ENCODE measurements at regions not wholly inside any gene's neighbourhood (a gene's known extent, or its start where the extent isn't known, plus 50 kb on each side); places are given as distances from the start of the nearest gene placed in this dataset.

DNA sequence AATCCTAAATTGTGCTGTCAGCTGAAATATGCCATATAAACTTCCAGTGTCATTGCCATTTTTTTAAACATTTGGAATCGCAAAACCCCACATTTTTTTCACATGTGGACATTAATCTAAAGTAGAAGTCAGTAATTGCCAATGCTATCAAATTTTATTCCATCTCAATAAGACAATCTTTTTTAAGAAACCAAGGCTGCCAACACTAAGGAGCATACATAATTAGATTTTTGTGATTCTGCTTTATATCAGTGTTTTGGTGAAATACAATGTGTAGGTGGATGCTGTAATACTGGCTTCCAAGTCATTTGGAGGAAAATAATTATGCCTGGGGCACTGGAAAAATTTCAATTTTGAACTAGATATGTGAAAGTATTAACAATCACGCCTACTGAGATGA lies 256.7 kb downstream of the ZPLD1 start:
- H3K4me3 ChIP-seq (ENCODE audit: control insufficient read depth in 2 of 3, extremely low read depth in 1 of 3, insufficient read depth in 2 of 3, low read depth in 1 of 3, low read length in 3 of 3), result no peak overlapping the region
- H2AFZ ChIP-seq (ENCODE audit: control insufficient read depth, low read length), result no peak overlapping the region
- DNase-seq (ENCODE audit: low read depth, low spot score), result no peak
- no peak overlapping the region for H3K4me2 ChIP-seq (ENCODE audit: control insufficient read depth, extremely low read depth, insufficient read depth, low read depth, low read length)
- H3K27ac ChIP-seq (ENCODE audit: control insufficient read depth, insufficient read depth, low read length), result no peak overlapping the region
- H3K27me3 ChIP-seq (ENCODE audit: control insufficient read depth, extremely low read depth, insufficient read depth, low read length), result no peaks in the 10 kb centered on the region
- H3K4me1 ChIP-seq (ENCODE audit: control insufficient read depth, extremely low read depth, insufficient read depth, low read length), result no peaks in the 10 kb centered on the region
- dilution Hi-C loops (cut with MboI; ENCODE audit: extremely low pct_ligation_motif_present, low sequenced_read_pairs), result no loop called here
- H3K79me2 ChIP-seq (ENCODE audit: control insufficient read depth, insufficient read depth, low read length), result no peaks in the 10 kb centered on the region
- TF ChIP-seq EZH2 (IDR thresholded peaks at IDR 0.05; ENCODE audit: low read length) (no peak), CTCF (optimal IDR thresholded peaks at IDR 0.05 in 1 of 3, IDR thresholded peaks at IDR 0.05 in 1 of 3, conservative IDR thresholded peaks at IDR 0.05 in 1 of 3; ENCODE audit: extremely low read depth in 1 of 3, insufficient read depth in 2 of 3, low read length in 3 of 3) (no peak)
- no peak for FAIRE-seq
- H4K20me1 ChIP-seq (ENCODE audit: control insufficient read depth, extremely low read depth, insufficient read depth, low read length), result no peaks in the 10 kb centered on the region
- H3K9ac ChIP-seq (ENCODE audit: control insufficient read depth, extremely low read depth, insufficient read depth, low read length), result no peak overlapping the region
- no peaks in the 10 kb centered on the region for H3K9me1 ChIP-seq (ENCODE audit: control insufficient read depth, extremely low read depth, insufficient read depth, low read length)
- H3K9me3 ChIP-seq (ENCODE audit: control insufficient read depth, low read depth, low read length), result no peaks in the 10 kb centered on the region
- no peaks in the 10 kb centered on the region for H3K36me3 ChIP-seq (ENCODE audit: control insufficient read depth in 2 of 2, extremely low read depth in 1 of 2, insufficient read depth in 2 of 2, low read length in 2 of 2)

DNA sequence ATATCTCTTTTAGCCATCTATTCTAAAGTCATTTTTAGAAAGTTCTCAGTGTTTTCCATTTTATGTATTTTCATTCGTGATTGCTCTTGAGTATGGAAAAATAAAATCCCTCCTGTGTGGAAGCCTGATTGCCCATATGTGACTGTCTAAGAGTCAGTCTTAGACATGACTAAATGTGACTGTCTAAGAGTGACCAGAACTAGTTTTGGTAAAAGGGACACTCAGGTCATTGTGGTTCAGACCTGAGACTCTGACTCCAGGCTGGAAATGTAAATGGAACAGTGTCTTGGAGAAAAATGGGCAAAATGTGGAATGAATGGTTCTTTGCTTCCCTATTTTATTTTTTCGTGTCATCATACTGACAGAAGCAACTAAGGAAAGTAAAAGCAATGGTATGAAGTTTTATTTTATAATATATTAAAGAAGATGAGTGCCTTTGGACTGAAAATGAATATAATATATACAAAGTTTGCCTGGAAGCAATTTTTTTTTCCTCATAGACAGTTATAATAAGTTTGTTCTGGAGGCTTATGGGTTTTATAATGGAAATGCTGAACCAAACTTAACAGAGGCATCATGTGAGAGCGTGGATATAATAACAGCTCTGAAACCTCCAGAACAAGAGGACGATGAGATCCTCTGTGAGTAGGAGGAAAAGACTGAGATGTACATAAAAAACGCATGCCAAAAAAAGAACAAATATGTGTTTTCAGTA lies 264.4 kb downstream of the ZPLD1 start:
- Histone ChIP-seq H3K4me2 (ENCODE audit: control insufficient read depth, extremely low read depth, insufficient read depth, low read depth, low read length) (no peak overlapping the region), H3K4me1 (ENCODE audit: control insufficient read depth, extremely low read depth, insufficient read depth, low read length) (no peaks in the 10 kb centered on the region), H3K27ac (ENCODE audit: control insufficient read depth, insufficient read depth, low read length) (no peak overlapping the region), H3K4me3 (ENCODE audit: control insufficient read depth in 2 of 3, extremely low read depth in 1 of 3, insufficient read depth in 2 of 3, low read depth in 1 of 3, low read length in 3 of 3) (no peak overlapping the region), H3K9ac (ENCODE audit: control insufficient read depth, extremely low read depth, insufficient read depth, low read length) (no peak overlapping the region), H3K9me1 (ENCODE audit: control insufficient read depth, extremely low read depth, insufficient read depth, low read length) (no peaks in the 10 kb centered on the region), H4K20me1 (ENCODE audit: control insufficient read depth, extremely low read depth, insufficient read depth, low read length) (no peaks in the 10 kb centered on the region), H3K27me3 (ENCODE audit: control insufficient read depth, extremely low read depth, insufficient read depth, low read length) (no peaks in the 10 kb centered on the region), H3K36me3 (ENCODE audit: control insufficient read depth in 2 of 2, extremely low read depth in 1 of 2, insufficient read depth in 2 of 2, low read length in 2 of 2) (no peaks in the 10 kb centered on the region), H3K9me3 (ENCODE audit: control insufficient read depth, low read depth, low read length) (no peaks in the 10 kb centered on the region), H2AFZ (ENCODE audit: control insufficient read depth, low read length) (no peak overlapping the region), H3K79me2 (ENCODE audit: control insufficient read depth, insufficient read depth, low read length) (no peaks in the 10 kb centered on the region)
- FAIRE-seq (no peak), DNase-seq (ENCODE audit: low read depth, low spot score) (no peak)
- dilution Hi-C loops (cut with MboI; ENCODE audit: extremely low pct_ligation_motif_present, low sequenced_read_pairs), result no loop called here
- TF ChIP-seq CTCF (optimal IDR thresholded peaks at IDR 0.05 in 1 of 3, IDR thresholded peaks at IDR 0.05 in 1 of 3, conservative IDR thresholded peaks at IDR 0.05 in 1 of 3; ENCODE audit: extremely low read depth in 1 of 3, insufficient read depth in 2 of 3, low read length in 3 of 3) (no peak), EZH2 (IDR thresholded peaks at IDR 0.05; ENCODE audit: low read length) (no peak)
